B cell (primary cell): ENCODE measurements at regions not wholly inside any gene's neighbourhood (a gene's known extent, or its start where the extent isn't known, plus 50 kb on each side); places are given as distances from the start of the nearest gene placed in this dataset.
"Not testable (repeated sequence)": the region's sequence is repeated elsewhere in the genome, so short reads cannot be mapped to it uniquely, and the experiment has no call there.

ENCODE experiments used
- ATAC-seq: fragments of 200-7000 bp; cut with Tn5 transposase; one replicate; pipeline ENCODE4 v1.10.0; 2021; ENCODE audit warnings: low read depth, mild to moderate bottlenecking, moderate number of reproducible peaks, moderate library complexity
- CTCF ChIA-PET: fragments of 350-600 bp; sonication (Branson Sonifier 250); formaldehyde crosslinking; loops from one replicate; lab custom pipeline; 2021; ENCODE audit warnings: antibody characterized with exemption, inconsistent platforms; lab: Charles Lee
- POLR2A ChIA-PET: fragments of 350-600 bp; sonication (Branson Sonifier 250); formaldehyde crosslinking; loops from one replicate; lab custom pipeline; 2021; ENCODE audit warnings: antibody characterized with exemption; lab: Charles Lee
- DNase-seq: peaks from one replicate; pipeline ENCODE4 v3.0.0; 2013
- H2AFZ ChIP-seq: 2 replicates; pipeline ENCODE4 v1.6.1; 2012; ENCODE audit warnings: mild to moderate bottlenecking, low read depth, low read length; ENCODE audit not compliant: insufficient read depth, poor library complexity, severe bottlenecking
- H3K27ac ChIP-seq, 2 donors: 1 replicate in 1 of 2; 2 replicates in 1 of 2; pipeline ENCODE4 v1.5.1; 2012 to 2013; ENCODE audit warnings: low read length in 2 of 2, mild to moderate bottlenecking in 2 of 2, moderate library complexity in 1 of 2
- H3K27me3 ChIP-seq, 4 experiments: fragments of 200-600 bp in 1 of 4; sonication (generic) in 1 of 4; replicated peaks in 1 of 4; 1 replicate in 2 of 4; 2 replicates in 2 of 4; pipeline versions ENCODE4 v1.6.1 to v1.7.0; 2013 to 2016; ENCODE audit warnings: low read length in 3 of 4, mild to moderate bottlenecking in 2 of 4, mixed read lengths in 1 of 4, moderate library complexity in 1 of 4; ENCODE audit not compliant: insufficient read depth in 4 of 4, control insufficient read depth in 3 of 4; ENCODE audit errors: control extremely low read depth in 1 of 4
- H3K36me3 ChIP-seq, 2 experiments: replicated peaks in 1 of 2; 1 replicate in 1 of 2; 2 replicates in 1 of 2; pipeline versions ENCODE4 v1.6.1 to v1.7.1; 2013; ENCODE audit warnings: low read length in 1 of 2; ENCODE audit not compliant: insufficient read depth in 2 of 2, control insufficient read depth in 1 of 2; ENCODE audit errors: control extremely low read depth in 1 of 2, extremely low read depth in 1 of 2
- H3K4me1 ChIP-seq, 2 donors: fragments of 200-600 bp in 1 of 2; sonication (generic) in 1 of 2; 1 replicate in 1 of 2; 2 replicates in 1 of 2; pipeline versions ENCODE4 v1.5.1 to v1.6.1; 2013 to 2017; ENCODE audit warnings: low read length in 2 of 2; ENCODE audit not compliant: control insufficient read depth in 2 of 2, insufficient read depth in 2 of 2
- H3K4me2 ChIP-seq: replicated peaks from 2 replicates; pipeline ENCODE3; 2012; ENCODE audit warnings: mild to moderate bottlenecking, low read depth, low read length; ENCODE audit not compliant: poor library complexity, severe bottlenecking
- H3K4me3 ChIP-seq, 5 experiments: fragments of 200-600 bp in 1 of 5; sonication (generic) in 1 of 5; 1 replicate in 3 of 5; 2 replicates in 2 of 5; pipeline versions ENCODE4 v1.5.1 to v1.7.0; 2011 to 2016; ENCODE audit warnings: low read length in 4 of 5, mild to moderate bottlenecking in 4 of 5, low read depth in 2 of 5, control low read depth in 1 of 5, moderate library complexity in 1 of 5; ENCODE audit not compliant: insufficient read depth in 1 of 5; ENCODE audit errors: control extremely low read depth in 1 of 5, extremely low read depth in 1 of 5
- H3K79me2 ChIP-seq: fragments of 200-600 bp; sonication (generic); one replicate; pipeline ENCODE4 v1.6.0; 2016; ENCODE audit warnings: low read length; ENCODE audit not compliant: control insufficient read depth, insufficient read depth
- H3K9ac ChIP-seq: fragments of 200-600 bp; sonication (generic); 2 replicates; pipeline ENCODE4 v1.6.1; 2017; ENCODE audit warnings: mild to moderate bottlenecking, low read length, moderate library complexity
- H3K9me3 ChIP-seq, 3 donors: one replicate each; pipeline versions ENCODE4 v1.6.1 to v1.7.1; 2013; ENCODE audit warnings: low read length in 2 of 3; ENCODE audit not compliant: control insufficient read depth in 2 of 3, insufficient read depth in 1 of 3; ENCODE audit errors: control extremely low read depth in 1 of 3
- H4K20me1 ChIP-seq: 2 replicates; pipeline ENCODE4 v1.6.0; 2012; ENCODE audit warnings: mild to moderate bottlenecking, low read length; ENCODE audit not compliant: insufficient read depth, control insufficient read depth, poor library complexity, severe bottlenecking
- H3K27ac Mint-ChIP-seq: one replicate; pipeline ENCODE4 v1.8.0; 2021; ENCODE audit warnings: mixed read lengths
- H3K27me3 Mint-ChIP-seq: one replicate; pipeline ENCODE4 v1.8.0; 2021; ENCODE audit warnings: mixed read lengths
- H3K4me1 Mint-ChIP-seq: one replicate; pipeline ENCODE4 v1.8.0; 2021; ENCODE audit warnings: mixed read lengths
- H3K4me3 Mint-ChIP-seq: one replicate; pipeline ENCODE4 v1.8.0; 2021; ENCODE audit warnings: mixed read lengths
- H3K9me3 Mint-ChIP-seq: one replicate; pipeline ENCODE4 v1.8.0; 2022; ENCODE audit warnings: mixed read lengths; ENCODE audit not compliant: insufficient read depth
- WGBS: methylation state at CpG from one replicate; pipeline ENCODE4 v1.1.5; 2013; ENCODE audit warnings: missing lambda C conversion rate; ENCODE audit not compliant: insufficient coverage; 5-methylcytosine and 5-hydroxymethylcytosine counted together
- intact Hi-C: fragments of 100-400 bp; cut with micrococcal nuclease; formaldehyde crosslinking; loops from one replicate; pipeline ENCODE4 v1.10.0; 2022

GRCh38 chr13:18835754-18836153 lies 345.9 kb downstream of the TUBA3C start:
- peaks cover 0 to 12% (median 0%) of the 10 kb centered on the region in 3 donors for H3K9me3 ChIP-seq
- H3K9ac ChIP-seq, intact Hi-C loops, H3K4me3 ChIP-seq, H3K9me3 Mint-ChIP-seq, H3K27ac Mint-ChIP-seq, H2AFZ ChIP-seq, H3K27me3 Mint-ChIP-seq, H3K4me3 Mint-ChIP-seq, POLR2A ChIA-PET, H3K27me3 ChIP-seq, H3K4me1 ChIP-seq, H3K27ac ChIP-seq, H3K4me1 Mint-ChIP-seq, CTCF ChIA-PET, H3K36me3 ChIP-seq, DNase-seq, ATAC-seq, H3K4me2 ChIP-seq, H4K20me1 ChIP-seq, H3K79me2 ChIP-seq: not testable (repeated sequence)
- WGBS = no CpG with 5 or more reads among the region's 5 CpGs

- H3K27me3 Mint-ChIP-seq, H3K4me1 Mint-ChIP-seq, H3K4me2 ChIP-seq, H3K4me1 ChIP-seq, intact Hi-C loops, H3K9me3 ChIP-seq, H3K27ac ChIP-seq, H3K9ac ChIP-seq, POLR2A ChIA-PET, H3K9me3 Mint-ChIP-seq, H3K4me3 Mint-ChIP-seq, H3K27me3 ChIP-seq, H3K79me2 ChIP-seq, CTCF ChIA-PET, DNase-seq, H2AFZ ChIP-seq, H3K4me3 ChIP-seq, H4K20me1 ChIP-seq, ATAC-seq, H3K36me3 ChIP-seq, H3K27ac Mint-ChIP-seq: not testable (repeated sequence)
- no CpG with 5 or more reads among the region's 1 CpG for WGBS
Observed at GRCh38 chr13:18824678-18825077, 356.9 kb downstream of the TUBA3C start.

- H3K9me3 Mint-ChIP-seq, H4K20me1 ChIP-seq, H3K4me3 Mint-ChIP-seq, H3K9ac ChIP-seq, H3K4me2 ChIP-seq, DNase-seq, H3K4me1 Mint-ChIP-seq, H2AFZ ChIP-seq, H3K36me3 ChIP-seq, H3K27ac Mint-ChIP-seq, H3K27ac ChIP-seq, H3K79me2 ChIP-seq, ATAC-seq, POLR2A ChIA-PET, H3K4me3 ChIP-seq, CTCF ChIA-PET, intact Hi-C loops, H3K4me1 ChIP-seq, H3K27me3 Mint-ChIP-seq, H3K27me3 ChIP-seq, H3K9me3 ChIP-seq: not testable (repeated sequence)
- no CpG with 5 or more reads among the region's 3 CpGs for WGBS
Observed at GRCh38 chr13:18822655-18823639, 358.7 kb downstream of the TUBA3C start.

- H3K27me3 Mint-ChIP-seq, intact Hi-C loops, H3K9me3 ChIP-seq, H3K4me3 Mint-ChIP-seq, CTCF ChIA-PET, H3K9me3 Mint-ChIP-seq, H4K20me1 ChIP-seq, H3K27ac Mint-ChIP-seq, H3K79me2 ChIP-seq, H3K9ac ChIP-seq, POLR2A ChIA-PET, H3K27ac ChIP-seq, ATAC-seq, H3K4me2 ChIP-seq, H3K36me3 ChIP-seq, DNase-seq, H2AFZ ChIP-seq, H3K4me3 ChIP-seq, H3K27me3 ChIP-seq, H3K4me1 Mint-ChIP-seq, H3K4me1 ChIP-seq: not testable (repeated sequence)
- WGBS = 100% methylated on average over 2 of the region's 2 CpGs
Observed at GRCh38 chr13:18773988-18774387, 407.6 kb downstream of the TUBA3C start.
